Esophagus muscularis mucosa (tissue), 4 donors: ENCODE measurements at regions not wholly inside any gene's neighbourhood (a gene's known extent, or its start where the extent isn't known, plus 50 kb on each side); places are given as distances from the start of the nearest gene placed in this dataset.
"Not testable (repeated sequence)": the region's sequence is repeated elsewhere in the genome, so short reads cannot be mapped to it uniquely, and the experiment has no call there.

Experiments used
- DNase-seq: peaks from one replicate; pipeline ENCODE4 v3.0.0-alpha.2; 2017; ENCODE audit errors: extremely low spot score
- H3K27ac ChIP-seq, 4 donors: fragments of 200-600 bp; sonication (generic); replicated peaks in 1 of 4; 1 replicate in 3 of 4; 2 replicates in 1 of 4; pipeline ENCODE4 v1.5.1; 2016 to 2019; ENCODE audit warnings: mild to moderate bottlenecking in 1 of 4
- H3K27me3 ChIP-seq, 4 donors: fragments of 200-600 bp; sonication (generic); one replicate each; pipeline versions ENCODE4 v1.5.1 to v1.6.0; 2016 to 2019
- H3K36me3 ChIP-seq, 4 donors: fragments of 200-600 bp; sonication (generic); one replicate each; pipeline ENCODE4 v1.5.1; 2016 to 2019
- H3K4me1 ChIP-seq, 4 donors: fragments of 200-600 bp; sonication (generic); one replicate each; pipeline ENCODE4 v1.5.1; 2016 to 2019
- H3K4me3 ChIP-seq, 4 donors: fragments of 200-600 bp; sonication (generic); 1 replicate in 2 of 4; 2 replicates in 2 of 4; pipeline ENCODE4 v1.5.1; 2016 to 2019; ENCODE audit warnings: mild to moderate bottlenecking in 4 of 4, moderate library complexity in 1 of 4
- H3K9me3 ChIP-seq, 4 donors: fragments of 200-600 bp; sonication (generic); 1 replicate in 3 of 4; 2 replicates in 1 of 4; pipeline ENCODE4 v1.5.1; 2016 to 2019
- CTCF ChIP-seq, 3 experiments: fragments of 200-600 bp in 2 of 3; fragments of 450-650 bp in 1 of 3; sonication (generic) in 2 of 3; IDR thresholded peaks; one replicate each; pipeline ENCODE4 v1.5.1; 2017 to 2019; ENCODE audit warnings: antibody characterized with exemption in 3 of 3, mild to moderate bottlenecking in 2 of 3, moderate library complexity in 1 of 3
- EP300 ChIP-seq: sonication (generic); formaldehyde crosslinking; IDR thresholded peaks from one replicate; pipeline ENCODE4 v1.6.1; 2017; ENCODE audit warnings: antibody characterized with exemption
- POLR2A ChIP-seq: fragments of 450-650 bp; IDR thresholded peaks from one replicate; pipeline ENCODE4 v1.6.1; 2017; ENCODE audit warnings: antibody characterized with exemption, moderate library complexity, mild to moderate bottlenecking, low read depth
- POLR2AphosphoS5 ChIP-seq, 2 donors: sonication (generic); formaldehyde crosslinking; IDR thresholded peaks; one replicate each; pipeline ENCODE4 v1.6.1; 2017; ENCODE audit warnings: antibody characterized with exemption in 2 of 2
- WGBS: methylation state at CpG from one replicate; pipeline ENCODE4 v1.1.5; 2018; 5-methylcytosine and 5-hydroxymethylcytosine counted together
- intact Hi-C: fragments of 100-400 bp; cut with DNase I; formaldehyde crosslinking; loops from one replicate; pipeline ENCODE4 v1.15.1; 2023

GRCh38 chr6:153984811-153985210 lies 54.2 kb upstream of the OPRM1 start:
- Histone ChIP-seq H3K4me3 (no peak overlapping the region), H3K9me3 (no peaks in the 10 kb centered on the region), H3K36me3 (no peaks in the 10 kb centered on the region), H3K27me3 (no peaks in the 10 kb centered on the region), H3K4me1 (peaks cover 0 to 6% (median 0%) of the 10 kb centered on the region in 4 donors), H3K27ac (no peak overlapping the region)
- no peak for DNase-seq
- WGBS: 72% methylated on average over 1 of the region's 1 CpG
- intact Hi-C loops: no loop called here
- TF ChIP-seq CTCF (IDR thresholded peaks at IDR 0.05): no peak
- no peak for TF ChIP-seq EP300
- TF ChIP-seq POLR2A: no peak
- no peak for TF ChIP-seq POLR2AphosphoS5 (IDR thresholded peaks at IDR 0.05)

GRCh38 chr6:153980171-153980570 lies 58.9 kb upstream of the OPRM1 start:
- Histone ChIP-seq H3K4me3 (no peak overlapping the region), H3K36me3 (no peaks in the 10 kb centered on the region), H3K9me3 (no peaks in the 10 kb centered on the region), H3K4me1 (no peaks in the 10 kb centered on the region), H3K27me3 (no peaks in the 10 kb centered on the region), H3K27ac (no peak overlapping the region)
- intact Hi-C loops: no loop called here
- TF ChIP-seq POLR2AphosphoS5 (IDR thresholded peaks at IDR 0.05) (no peak), EP300 (no peak), POLR2A (no peak), CTCF (IDR thresholded peaks at IDR 0.05) (no peak)
- no peak for DNase-seq
- WGBS: 82% methylated on average over 2 of the region's 2 CpGs

GRCh38 chr6:153978911-153979548 lies 60.0 kb upstream of the OPRM1 start:
- WGBS: 88% methylated on average over 23 of the region's 26 CpGs
- DNase-seq, H3K4me1 ChIP-seq, H3K4me3 ChIP-seq, H3K27ac ChIP-seq, H3K36me3 ChIP-seq, intact Hi-C loops, H3K27me3 ChIP-seq, H3K9me3 ChIP-seq: not testable (repeated sequence)

GRCh38 chr6:153976921-153977693 lies 61.9 kb upstream of the OPRM1 start:
- H3K36me3 ChIP-seq: no peaks in the 10 kb centered on the region
- no peak overlapping the region for H3K4me3 ChIP-seq
- intact Hi-C loops: no loop called here
- no peak overlapping the region for H3K27ac ChIP-seq
- H3K4me1 ChIP-seq: no peaks in the 10 kb centered on the region
- H3K27me3 ChIP-seq: no peaks in the 10 kb centered on the region
- H3K9me3 ChIP-seq: no peaks in the 10 kb centered on the region
- WGBS: 64% methylated on average over 7 of the region's 7 CpGs
- no peak for DNase-seq
- TF ChIP-seq POLR2A (no peak), CTCF (IDR thresholded peaks at IDR 0.05) (no peak), POLR2AphosphoS5 (IDR thresholded peaks at IDR 0.05) (no peak), EP300 (no peak)

- H3K27me3 ChIP-seq: no peaks in the 10 kb centered on the region
- H3K4me1 ChIP-seq: no peaks in the 10 kb centered on the region
- WGBS: 59% methylated on average over 4 of the region's 4 CpGs
- DNase-seq: no peak
- no peaks in the 10 kb centered on the region for H3K9me3 ChIP-seq
- H3K4me3 ChIP-seq: no peak overlapping the region
- TF ChIP-seq EP300 (no peak), POLR2AphosphoS5 (IDR thresholded peaks at IDR 0.05) (no peak), POLR2A (no peak), CTCF (IDR thresholded peaks at IDR 0.05) (no peak)
- no peaks in the 10 kb centered on the region for H3K36me3 ChIP-seq
- intact Hi-C loops: no loop called here
- H3K27ac ChIP-seq: no peak overlapping the region
Observed at GRCh38 chr6:153966001-153966400, 73.0 kb upstream of the OPRM1 start.
